ENCODE measurements at regions not wholly inside any gene's neighbourhood (a gene's known extent, or its start where the extent isn't known, plus 50 kb on each side); places are given as distances from the start of the nearest gene placed in this dataset.

- TF ChIP-seq CTCF (IDR thresholded peaks at IDR 0.05; ENCODE audit: low read depth, low read length, poor library complexity, severe bottlenecking) (no peak), EZH2phosphoT487 (IDR thresholded peaks at IDR 0.05; ENCODE audit: borderline replicate concordance, low read length) (no peak)
Observed at GRCh38 chr15:95620934-95621579, 709.4 kb upstream of the NR2F2 start.

Measured in DOHH2 (cell line).